ENCODE measurements at regions not wholly inside any gene's neighbourhood (a gene's known extent, or its start where the extent isn't known, plus 50 kb on each side); places are given as distances from the start of the nearest gene placed in this dataset.

GRCh38 chr3:145902166-145902565 is 258.8 kb downstream of the PLOD2 start:
- WGBS, 3 donors, result 15 to 52% (median 33%) methylated on average over 1 of the region's 1 CpG
- DNase-seq (no peak), ATAC-seq (no peak)

GRCh38 chr3:145903472-145904013 is 257.4 kb downstream of the PLOD2 start:
- DNase-seq (no peak), ATAC-seq (peak in 1 of 4 donors; percentile 33)
- WGBS, 3 donors, result 77 to 81% (median 79%) methylated on average over 12 of the region's 12 CpGs

More at GRCh38 chr3:145902166-145902565, 258.8 kb downstream of the PLOD2 start:
- H3K27ac ChIP-seq, result no peak overlapping the region
- H3K4me1 ChIP-seq, result no peaks in the 10 kb centered on the region
- no peaks in the 10 kb centered on the region for H3K27me3 ChIP-seq (ENCODE audit: insufficient read depth in 3 of 3, low read length in 2 of 3)
- H3K36me3 ChIP-seq (ENCODE audit: insufficient read depth in 1 of 2, low read depth in 1 of 2), result no peaks in the 10 kb centered on the region
- intact Hi-C loops (cut with DNase I), result no loop called here
- H3K9me3 ChIP-seq, result no peaks in the 10 kb centered on the region
- no peak overlapping the region for H3K4me3 ChIP-seq
- TF ChIP-seq CTCF (IDR thresholded peaks at IDR 0.05), result no peak

GRCh38 chr3:145904138-145904537 is 256.8 kb downstream of the PLOD2 start:
- no peak for DNase-seq
- intact Hi-C loops (cut with DNase I), result no loop called here
- 79 to 87% (median 84%) methylated on average over 7 of the region's 7 CpGs for WGBS, 3 donors
- Histone ChIP-seq H3K36me3 (ENCODE audit: insufficient read depth in 1 of 2, low read depth in 1 of 2) (no peaks in the 10 kb centered on the region), H3K9me3 (no peaks in the 10 kb centered on the region), H3K27ac (no peak overlapping the region), H3K4me3 (no peak overlapping the region), H3K27me3 (ENCODE audit: insufficient read depth in 3 of 3, low read length in 2 of 3) (no peaks in the 10 kb centered on the region), H3K4me1 (no peaks in the 10 kb centered on the region)
- no peak for TF ChIP-seq CTCF (IDR thresholded peaks at IDR 0.05)
- ATAC-seq, result no peak

More at GRCh38 chr3:145903472-145904013, 257.4 kb downstream of the PLOD2 start:
- Histone ChIP-seq H3K9me3 (no peaks in the 10 kb centered on the region), H3K4me3 (no peak overlapping the region), H3K27ac (no peak overlapping the region), H3K36me3 (ENCODE audit: insufficient read depth in 1 of 2, low read depth in 1 of 2) (no peaks in the 10 kb centered on the region), H3K4me1 (no peaks in the 10 kb centered on the region), H3K27me3 (ENCODE audit: insufficient read depth in 3 of 3, low read length in 2 of 3) (no peaks in the 10 kb centered on the region)
- no peak for TF ChIP-seq CTCF (IDR thresholded peaks at IDR 0.05)
- intact Hi-C loops (cut with DNase I), result no loop called here

GRCh38 chr3:145906301-145906700 is 254.7 kb downstream of the PLOD2 start:
- ATAC-seq (no peak), DNase-seq (no peak)
- no peak overlapping the region for H3K4me3 ChIP-seq
- no peaks in the 10 kb centered on the region for H3K9me3 ChIP-seq
- no peaks in the 10 kb centered on the region for H3K36me3 ChIP-seq (ENCODE audit: insufficient read depth in 1 of 2, low read depth in 1 of 2)
- no peak overlapping the region for H3K27ac ChIP-seq
- TF ChIP-seq CTCF (IDR thresholded peaks at IDR 0.05), result no peak
- no peaks in the 10 kb centered on the region for H3K27me3 ChIP-seq (ENCODE audit: insufficient read depth in 3 of 3, low read length in 2 of 3)
- H3K4me1 ChIP-seq, result no peaks in the 10 kb centered on the region
- intact Hi-C loops (cut with DNase I), result no loop called here

GRCh38 chr3:145906755-145907154 is 254.2 kb downstream of the PLOD2 start:
- DNase-seq (no peak), ATAC-seq (no peak)
- intact Hi-C loops (cut with DNase I), result no loop called here
- Histone ChIP-seq H3K4me1 (no peaks in the 10 kb centered on the region), H3K27ac (no peak overlapping the region), H3K4me3 (no peak overlapping the region), H3K36me3 (ENCODE audit: insufficient read depth in 1 of 2, low read depth in 1 of 2) (no peaks in the 10 kb centered on the region), H3K9me3 (no peaks in the 10 kb centered on the region), H3K27me3 (ENCODE audit: insufficient read depth in 3 of 3, low read length in 2 of 3) (no peaks in the 10 kb centered on the region)
- no peak for TF ChIP-seq CTCF (IDR thresholded peaks at IDR 0.05)
- 62 to 67% (median 66%) methylated on average over 2 of the region's 2 CpGs for WGBS, 3 donors
